B cell (primary cell): ENCODE measurements at regions not wholly inside any gene's neighbourhood (a gene's known extent, or its start where the extent isn't known, plus 50 kb on each side); places are given as distances from the start of the nearest gene placed in this dataset.

Source experiments
- ATAC-seq: fragments of 200-7000 bp; cut with Tn5 transposase; one replicate; pipeline ENCODE4 v1.10.0; 2021; ENCODE audit warnings: low read depth, mild to moderate bottlenecking, moderate number of reproducible peaks, moderate library complexity
- CTCF ChIA-PET: fragments of 350-600 bp; sonication (Branson Sonifier 250); formaldehyde crosslinking; loops from one replicate; lab custom pipeline; 2021; ENCODE audit warnings: antibody characterized with exemption, inconsistent platforms; lab: Charles Lee
- POLR2A ChIA-PET: fragments of 350-600 bp; sonication (Branson Sonifier 250); formaldehyde crosslinking; loops from one replicate; lab custom pipeline; 2021; ENCODE audit warnings: antibody characterized with exemption; lab: Charles Lee
- DNase-seq: peaks from one replicate; pipeline ENCODE4 v3.0.0; 2013
- H2AFZ ChIP-seq: 2 replicates; pipeline ENCODE4 v1.6.1; 2012; ENCODE audit warnings: mild to moderate bottlenecking, low read depth, low read length; ENCODE audit not compliant: insufficient read depth, poor library complexity, severe bottlenecking
- H3K27ac ChIP-seq, 2 donors: 1 replicate in 1 of 2; 2 replicates in 1 of 2; pipeline ENCODE4 v1.5.1; 2012 to 2013; ENCODE audit warnings: low read length in 2 of 2, mild to moderate bottlenecking in 2 of 2, moderate library complexity in 1 of 2
- H3K27me3 ChIP-seq, 4 experiments: fragments of 200-600 bp in 1 of 4; sonication (generic) in 1 of 4; replicated peaks in 1 of 4; 1 replicate in 2 of 4; 2 replicates in 2 of 4; pipeline versions ENCODE4 v1.6.1 to v1.7.0; 2013 to 2016; ENCODE audit warnings: low read length in 3 of 4, mild to moderate bottlenecking in 2 of 4, mixed read lengths in 1 of 4, moderate library complexity in 1 of 4; ENCODE audit not compliant: insufficient read depth in 4 of 4, control insufficient read depth in 3 of 4; ENCODE audit errors: control extremely low read depth in 1 of 4
- H3K36me3 ChIP-seq, 2 experiments: replicated peaks in 1 of 2; 1 replicate in 1 of 2; 2 replicates in 1 of 2; pipeline versions ENCODE4 v1.6.1 to v1.7.1; 2013; ENCODE audit warnings: low read length in 1 of 2; ENCODE audit not compliant: insufficient read depth in 2 of 2, control insufficient read depth in 1 of 2; ENCODE audit errors: control extremely low read depth in 1 of 2, extremely low read depth in 1 of 2
- H3K4me1 ChIP-seq, 2 donors: fragments of 200-600 bp in 1 of 2; sonication (generic) in 1 of 2; 1 replicate in 1 of 2; 2 replicates in 1 of 2; pipeline versions ENCODE4 v1.5.1 to v1.6.1; 2013 to 2017; ENCODE audit warnings: low read length in 2 of 2; ENCODE audit not compliant: control insufficient read depth in 2 of 2, insufficient read depth in 2 of 2
- H3K4me2 ChIP-seq: replicated peaks from 2 replicates; pipeline ENCODE3; 2012; ENCODE audit warnings: mild to moderate bottlenecking, low read depth, low read length; ENCODE audit not compliant: poor library complexity, severe bottlenecking
- H3K4me3 ChIP-seq, 5 experiments: fragments of 200-600 bp in 1 of 5; sonication (generic) in 1 of 5; 1 replicate in 3 of 5; 2 replicates in 2 of 5; pipeline versions ENCODE4 v1.5.1 to v1.7.0; 2011 to 2016; ENCODE audit warnings: low read length in 4 of 5, mild to moderate bottlenecking in 4 of 5, low read depth in 2 of 5, control low read depth in 1 of 5, moderate library complexity in 1 of 5; ENCODE audit not compliant: insufficient read depth in 1 of 5; ENCODE audit errors: control extremely low read depth in 1 of 5, extremely low read depth in 1 of 5
- H3K79me2 ChIP-seq: fragments of 200-600 bp; sonication (generic); one replicate; pipeline ENCODE4 v1.6.0; 2016; ENCODE audit warnings: low read length; ENCODE audit not compliant: control insufficient read depth, insufficient read depth
- H3K9ac ChIP-seq: fragments of 200-600 bp; sonication (generic); 2 replicates; pipeline ENCODE4 v1.6.1; 2017; ENCODE audit warnings: mild to moderate bottlenecking, low read length, moderate library complexity
- H3K9me3 ChIP-seq, 3 donors: one replicate each; pipeline versions ENCODE4 v1.6.1 to v1.7.1; 2013; ENCODE audit warnings: low read length in 2 of 3; ENCODE audit not compliant: control insufficient read depth in 2 of 3, insufficient read depth in 1 of 3; ENCODE audit errors: control extremely low read depth in 1 of 3
- H4K20me1 ChIP-seq: 2 replicates; pipeline ENCODE4 v1.6.0; 2012; ENCODE audit warnings: mild to moderate bottlenecking, low read length; ENCODE audit not compliant: insufficient read depth, control insufficient read depth, poor library complexity, severe bottlenecking
- H3K27ac Mint-ChIP-seq: one replicate; pipeline ENCODE4 v1.8.0; 2021; ENCODE audit warnings: mixed read lengths
- H3K27me3 Mint-ChIP-seq: one replicate; pipeline ENCODE4 v1.8.0; 2021; ENCODE audit warnings: mixed read lengths
- H3K4me1 Mint-ChIP-seq: one replicate; pipeline ENCODE4 v1.8.0; 2021; ENCODE audit warnings: mixed read lengths
- H3K4me3 Mint-ChIP-seq: one replicate; pipeline ENCODE4 v1.8.0; 2021; ENCODE audit warnings: mixed read lengths
- H3K9me3 Mint-ChIP-seq: one replicate; pipeline ENCODE4 v1.8.0; 2022; ENCODE audit warnings: mixed read lengths; ENCODE audit not compliant: insufficient read depth
- EZH2 ChIP-seq: IDR thresholded peaks from 2 replicates; pipeline ENCODE4 v1.6.1; 2012; ENCODE audit warnings: borderline replicate concordance, low read depth, mild to moderate bottlenecking, moderate library complexity, low read length; ENCODE audit not compliant: insufficient read depth, poor library complexity, severe bottlenecking
- WGBS: methylation state at CpG from one replicate; pipeline ENCODE4 v1.1.5; 2013; ENCODE audit warnings: missing lambda C conversion rate; ENCODE audit not compliant: insufficient coverage; 5-methylcytosine and 5-hydroxymethylcytosine counted together
- intact Hi-C: fragments of 100-400 bp; cut with micrococcal nuclease; formaldehyde crosslinking; loops from one replicate; pipeline ENCODE4 v1.10.0; 2022
- TF ChIP-seq, protein P1 (sequence below): fragments of 200-600 bp; IDR thresholded peaks from one replicate; pipeline ENCODE4 v1.8.0; 2022; ENCODE audit warnings: antibody characterized with exemption, mild to moderate bottlenecking

- H3K79me2 ChIP-seq: no peaks in the 10 kb centered on the region
These were observed 978.7 kb downstream of the DNAH5 start for GRCh38 chr5:12965804-12966203.

GRCh38 chr5:12959713-12960112 lies 984.8 kb downstream of the DNAH5 start:
- H3K36me3 ChIP-seq: no peaks in the 10 kb centered on the region
- TF ChIP-seq, protein P1, sequence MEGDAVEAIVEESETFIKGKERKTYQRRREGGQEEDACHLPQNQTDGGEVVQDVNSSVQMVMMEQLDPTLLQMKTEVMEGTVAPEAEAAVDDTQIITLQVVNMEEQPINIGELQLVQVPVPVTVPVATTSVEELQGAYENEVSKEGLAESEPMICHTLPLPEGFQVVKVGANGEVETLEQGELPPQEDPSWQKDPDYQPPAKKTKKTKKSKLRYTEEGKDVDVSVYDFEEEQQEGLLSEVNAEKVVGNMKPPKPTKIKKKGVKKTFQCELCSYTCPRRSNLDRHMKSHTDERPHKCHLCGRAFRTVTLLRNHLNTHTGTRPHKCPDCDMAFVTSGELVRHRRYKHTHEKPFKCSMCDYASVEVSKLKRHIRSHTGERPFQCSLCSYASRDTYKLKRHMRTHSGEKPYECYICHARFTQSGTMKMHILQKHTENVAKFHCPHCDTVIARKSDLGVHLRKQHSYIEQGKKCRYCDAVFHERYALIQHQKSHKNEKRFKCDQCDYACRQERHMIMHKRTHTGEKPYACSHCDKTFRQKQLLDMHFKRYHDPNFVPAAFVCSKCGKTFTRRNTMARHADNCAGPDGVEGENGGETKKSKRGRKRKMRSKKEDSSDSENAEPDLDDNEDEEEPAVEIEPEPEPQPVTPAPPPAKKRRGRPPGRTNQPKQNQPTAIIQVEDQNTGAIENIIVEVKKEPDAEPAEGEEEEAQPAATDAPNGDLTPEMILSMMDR: no peak
- no peak for TF ChIP-seq EZH2
- H3K27ac Mint-ChIP-seq: no peak overlapping the region
- no peak overlapping the region for H3K4me3 Mint-ChIP-seq
- H4K20me1 ChIP-seq: no peaks in the 10 kb centered on the region
- no peak overlapping the region for H3K27ac ChIP-seq
- no peaks in the 10 kb centered on the region for H3K4me1 ChIP-seq
- POLR2A ChIA-PET: no interaction called here
- intact Hi-C loops: no loop called here
- no peaks in the 10 kb centered on the region for H3K4me1 Mint-ChIP-seq
- WGBS: 93% methylated on average over 1 of the region's 1 CpG
- H3K4me2 ChIP-seq: no peak overlapping the region
- no peaks in the 10 kb centered on the region for H3K27me3 ChIP-seq
- ATAC-seq (no peak), DNase-seq (no peak)
- peaks cover 2% of the 10 kb centered on the region for H3K9me3 Mint-ChIP-seq
- H3K9ac ChIP-seq: no peak overlapping the region
- CTCF ChIA-PET: no interaction called here
- no peak overlapping the region for H3K4me3 ChIP-seq
- H3K9me3 ChIP-seq: no peaks in the 10 kb centered on the region
- no peaks in the 10 kb centered on the region for H3K79me2 ChIP-seq
- no peak overlapping the region for H2AFZ ChIP-seq
- H3K27me3 Mint-ChIP-seq: no peaks in the 10 kb centered on the region

More at GRCh38 chr5:12965804-12966203, 978.7 kb downstream of the DNAH5 start:
- Mint-ChIP-seq H3K9me3 (peaks cover 7% of the 10 kb centered on the region), H3K4me3 (no peak overlapping the region), H3K4me1 (no peaks in the 10 kb centered on the region), H3K27ac (no peak overlapping the region), H3K27me3 (no peaks in the 10 kb centered on the region)
- H2AFZ ChIP-seq: no peak overlapping the region
- no peaks in the 10 kb centered on the region for H3K4me1 ChIP-seq
- ATAC-seq: no peak
- no CpG with 5 or more reads among the region's 4 CpGs for WGBS
- no peak overlapping the region for H3K9ac ChIP-seq
- no peak for TF ChIP-seq EZH2
- TF ChIP-seq, protein P1: no peak
- intact Hi-C loops: no loop called here
- POLR2A ChIA-PET: no interaction called here
- no peaks in the 10 kb centered on the region for H3K9me3 ChIP-seq
- H4K20me1 ChIP-seq: no peaks in the 10 kb centered on the region
- CTCF ChIA-PET: no interaction called here
- no peak for DNase-seq
- no peaks in the 10 kb centered on the region for H3K27me3 ChIP-seq
- no peak overlapping the region for H3K27ac ChIP-seq
- H3K4me2 ChIP-seq: no peak overlapping the region
- H3K36me3 ChIP-seq: no peaks in the 10 kb centered on the region
- no peak overlapping the region for H3K4me3 ChIP-seq
